GM10248 (cell line): ENCODE measurements at regions not wholly inside any gene's neighbourhood (a gene's known extent, or its start where the extent isn't known, plus 50 kb on each side); places are given as distances from the start of the nearest gene placed in this dataset.

Source experiments
- CTCF ChIA-PET: fragments of 300-600 bp; sonication (Branson Sonifier 250); formaldehyde crosslinking; extraction: SDS; loops from one replicate; lab custom pipeline; 2021; ENCODE audit warnings: antibody characterized with exemption; lab: Yijun Ruan, JAX
- POLR2A ChIA-PET: fragments of 350-650 bp; sonication (Branson Sonifier 250); formaldehyde crosslinking; extraction: SDS; loops from one replicate; lab custom pipeline; 2020; ENCODE audit warnings: antibody characterized with exemption; lab: Yijun Ruan, JAX
- DNase-seq: peaks from one replicate; pipeline ENCODE4 v3.0.0; 2012; ENCODE audit errors: extremely low spot score
- CTCF ChIP-seq: IDR thresholded peaks from 2 replicates; pipeline ENCODE4 v1.5.1; 2012; ENCODE audit warnings: mild to moderate bottlenecking, low read depth; ENCODE audit errors: extremely low read depth, missing control alignments, control extremely low read depth

GRCh38 chr1:240693844-240694243 is 81.9 kb upstream of the GREM2 start:
- CTCF ChIA-PET: no interaction called here
- no peak for DNase-seq
- POLR2A ChIA-PET: no interaction called here
- no peak for TF ChIP-seq CTCF

- ChIA-PET POLR2A (no interaction called here), CTCF (interaction anchor here (0.9 kb wide), 1 partner anchor 12 kb away, joined by 3 read pairs; no protein-coding TSS in a partner anchor)
- no peak for DNase-seq
- no peak for TF ChIP-seq CTCF
Observed at GRCh38 chr1:240693036-240693435, 81.1 kb upstream of the GREM2 start.

- no peak for DNase-seq
- ChIA-PET POLR2A (no interaction called here), CTCF (interaction anchor here (0.9 to 1.0 kb wide), 3 partner anchors 9 to 12 kb away, joined by 3 read pairs; no protein-coding TSS in a partner anchor)
- peak; percentile 24 for TF ChIP-seq CTCF
Observed at GRCh38 chr1:240691909-240692705, 80.2 kb upstream of the GREM2 start.

GRCh38 chr1:240691501-240691900 is 79.5 kb upstream of the GREM2 start:
- TF ChIP-seq CTCF: no peak
- CTCF ChIA-PET: interaction anchor here (0.9 to 1.5 kb wide), 3 partner anchors 8 to 236 kb away, joined by 3 read pairs; no protein-coding TSS in a partner anchor
- POLR2A ChIA-PET: no interaction called here
- DNase-seq: no peak

- CTCF ChIA-PET: no interaction called here
- DNase-seq: no peak
- TF ChIP-seq CTCF: no peak
- POLR2A ChIA-PET: no interaction called here
Observed at GRCh38 chr1:240687820-240688219, 75.9 kb upstream of the GREM2 start.

- DNase-seq: no peak
- POLR2A ChIA-PET: no interaction called here
- CTCF ChIA-PET: interaction anchor here (0.7 kb wide), 1 partner anchor 8 kb away, joined by 3 read pairs; no protein-coding TSS in a partner anchor
- no peak for TF ChIP-seq CTCF
Observed at GRCh38 chr1:240683576-240683975, 71.6 kb upstream of the GREM2 start.
